ENCODE measurements at regions not wholly inside any gene's neighbourhood (a gene's known extent, or its start where the extent isn't known, plus 50 kb on each side); places are given as distances from the start of the nearest gene placed in this dataset.
"Not testable (repeated sequence)": the region's sequence is repeated elsewhere in the genome, so short reads cannot be mapped to it uniquely, and the experiment has no call there.

GRCh38 chr11:104699981-104700380 is 198.3 kb downstream of the CASP12 start:
- POLR2A ChIA-PET, result no interaction called here
- no peaks in the 10 kb centered on the region for H3K9me3 Mint-ChIP-seq (ENCODE audit: low read depth)
- no peak overlapping the region for H3K27ac Mint-ChIP-seq
- CTCF ChIA-PET, result interaction anchor here (0.5 kb wide), 1 partner anchor 1286 kb away, joined by 3 read pairs; no protein-coding TSS in a partner anchor
- no peaks in the 10 kb centered on the region for H3K36me3 Mint-ChIP-seq (ENCODE audit: low read depth)
- no peak for DNase-seq
- intact Hi-C loops (cut with DNase I, micrococcal nuclease), result loop anchor here in 1 of 2 experiments (10.0 kb wide), 2 partner anchors 215 to 1375 kb away; partner anchors contain the start of genes AASDHPPT and KBTBD3
- H3K4me1 Mint-ChIP-seq, result peaks cover 25% of the 10 kb centered on the region
- no peaks in the 10 kb centered on the region for H3K27me3 Mint-ChIP-seq
- no peak overlapping the region for H3K4me3 Mint-ChIP-seq
- ATAC-seq, result no peak

GRCh38 chr11:104695065-104695463 is 203.2 kb downstream of the CASP12 start:
- ATAC-seq, result no peak

GRCh38 chr11:104694259-104695064 is 203.8 kb downstream of the CASP12 start:
- ATAC-seq, result no peak
- peaks cover 2% of the 10 kb centered on the region for H3K36me3 Mint-ChIP-seq (ENCODE audit: low read depth)
- H3K4me1 Mint-ChIP-seq, result peaks cover 3% of the 10 kb centered on the region
- H3K4me3 Mint-ChIP-seq, result no peak overlapping the region
- peaks cover 5% of the 10 kb centered on the region for H3K9me3 Mint-ChIP-seq (ENCODE audit: low read depth)
- H3K27ac Mint-ChIP-seq, result no peak overlapping the region
- intact Hi-C loops (cut with DNase I, micrococcal nuclease), result no loop called here
- ChIA-PET CTCF (interaction anchor here (0.7 kb wide), 1 partner anchor 20 kb away, joined by 3 read pairs; no protein-coding TSS in a partner anchor), POLR2A (no interaction called here)
- no peak for DNase-seq
- H3K27me3 Mint-ChIP-seq, result no peaks in the 10 kb centered on the region

More at GRCh38 chr11:104695065-104695463, 203.2 kb downstream of the CASP12 start:
- Mint-ChIP-seq H3K27ac (no peak overlapping the region), H3K9me3 (ENCODE audit: low read depth) (peaks cover 5% of the 10 kb centered on the region), H3K27me3 (no peaks in the 10 kb centered on the region), H3K36me3 (ENCODE audit: low read depth) (peaks cover 2% of the 10 kb centered on the region), H3K4me1 (peaks cover 4% of the 10 kb centered on the region), H3K4me3 (no peak overlapping the region)
- ChIA-PET CTCF (no interaction called here), POLR2A (no interaction called here)
- DNase-seq, result no peak
- intact Hi-C loops (cut with DNase I, micrococcal nuclease), result no loop called here

GRCh38 chr11:104692751-104693150 is 205.5 kb downstream of the CASP12 start:
- ChIA-PET POLR2A (no interaction called here), CTCF (no interaction called here)
- peaks cover 10% of the 10 kb centered on the region for H3K4me1 Mint-ChIP-seq
- intact Hi-C loops (cut with DNase I, micrococcal nuclease), result no loop called here
- H3K27me3 Mint-ChIP-seq, result no peaks in the 10 kb centered on the region
- H3K4me3 Mint-ChIP-seq, result no peak overlapping the region
- H3K27ac Mint-ChIP-seq, result no peak overlapping the region
- H3K36me3 Mint-ChIP-seq (ENCODE audit: low read depth), result peaks cover 2% of the 10 kb centered on the region
- DNase-seq, result no peak
- no peak for ATAC-seq
- H3K9me3 Mint-ChIP-seq (ENCODE audit: low read depth), result peaks cover 5% of the 10 kb centered on the region

GRCh38 chr11:104691129-104691528 is 207.1 kb downstream of the CASP12 start:
- peaks cover 13% of the 10 kb centered on the region for H3K4me1 Mint-ChIP-seq
- intact Hi-C loops (cut with DNase I, micrococcal nuclease), result no loop called here
- H3K4me3 Mint-ChIP-seq, result no peak overlapping the region
- POLR2A ChIA-PET, result no interaction called here
- peaks cover 2% of the 10 kb centered on the region for H3K36me3 Mint-ChIP-seq (ENCODE audit: low read depth)
- no peak for ATAC-seq
- CTCF ChIA-PET, result no interaction called here
- peaks cover 5% of the 10 kb centered on the region for H3K9me3 Mint-ChIP-seq (ENCODE audit: low read depth)
- no peak for DNase-seq
- no peaks in the 10 kb centered on the region for H3K27me3 Mint-ChIP-seq
- H3K27ac Mint-ChIP-seq, result no peak overlapping the region

- Mint-ChIP-seq H3K27me3 (no peaks in the 10 kb centered on the region), H3K4me3 (no peak overlapping the region), H3K4me1 (peaks cover 13% of the 10 kb centered on the region), H3K9me3 (ENCODE audit: low read depth) (peaks cover 5% of the 10 kb centered on the region), H3K36me3 (ENCODE audit: low read depth) (peaks cover 2% of the 10 kb centered on the region), H3K27ac (no peak overlapping the region)
- no peak for ATAC-seq
- ChIA-PET POLR2A (no interaction called here), CTCF (no interaction called here)
- no peak for DNase-seq
- intact Hi-C loops (cut with DNase I, micrococcal nuclease), result no loop called here
Measured at GRCh38 chr11:104690241-104690640, 208.0 kb downstream of the CASP12 start.

GRCh38 chr11:104688731-104689130 is 209.5 kb downstream of the CASP12 start:
- Mint-ChIP-seq H3K27me3 (no peaks in the 10 kb centered on the region), H3K36me3 (ENCODE audit: low read depth) (peaks cover 2% of the 10 kb centered on the region), H3K9me3 (ENCODE audit: low read depth) (peaks cover 4% of the 10 kb centered on the region), H3K4me1 (peaks cover 11% of the 10 kb centered on the region), H3K27ac (no peak overlapping the region), H3K4me3 (no peak overlapping the region)
- intact Hi-C loops (cut with DNase I, micrococcal nuclease), result no loop called here
- ChIA-PET CTCF (no interaction called here), POLR2A (no interaction called here)
- DNase-seq (no peak), ATAC-seq (no peak)

GRCh38 chr11:104682206-104682605 is 216.1 kb downstream of the CASP12 start:
- intact Hi-C loops (cut with DNase I, micrococcal nuclease), result no loop called here
- H3K36me3 Mint-ChIP-seq (ENCODE audit: low read depth), result no peaks in the 10 kb centered on the region
- no peak overlapping the region for H3K27ac Mint-ChIP-seq
- peaks cover 3% of the 10 kb centered on the region for H3K9me3 Mint-ChIP-seq (ENCODE audit: low read depth)
- peaks cover 5% of the 10 kb centered on the region for H3K4me1 Mint-ChIP-seq
- ChIA-PET CTCF (no interaction called here), POLR2A (no interaction called here)
- DNase-seq, result no peak
- no peak overlapping the region for H3K4me3 Mint-ChIP-seq
- ATAC-seq, result no peak
- no peaks in the 10 kb centered on the region for H3K27me3 Mint-ChIP-seq

- no peak overlapping the region for H3K27ac Mint-ChIP-seq
- H3K9me3 Mint-ChIP-seq (ENCODE audit: low read depth), result peaks cover 3% of the 10 kb centered on the region
- H3K4me1 Mint-ChIP-seq, result peaks cover 7% of the 10 kb centered on the region
- intact Hi-C loops (cut with DNase I, micrococcal nuclease), result no loop called here
- no peak for DNase-seq
- CTCF ChIA-PET, result no interaction called here
- H3K27me3 Mint-ChIP-seq, result no peaks in the 10 kb centered on the region
- no peaks in the 10 kb centered on the region for H3K36me3 Mint-ChIP-seq (ENCODE audit: low read depth)
- POLR2A ChIA-PET, result no interaction called here
- ATAC-seq, result no peak
- H3K4me3 Mint-ChIP-seq, result no peak overlapping the region
Measured at GRCh38 chr11:104679258-104679657, 219.0 kb downstream of the CASP12 start.

GRCh38 chr11:104678408-104678807 is 219.9 kb downstream of the CASP12 start:
- Mint-ChIP-seq H3K36me3 (ENCODE audit: low read depth) (no peaks in the 10 kb centered on the region), H3K4me1 (peaks cover 7% of the 10 kb centered on the region), H3K4me3 (no peak overlapping the region), H3K9me3 (ENCODE audit: low read depth) (peaks cover 3% of the 10 kb centered on the region), H3K27ac (no peak overlapping the region), H3K27me3 (no peaks in the 10 kb centered on the region)
- DNase-seq, result no peak
- POLR2A ChIA-PET, result no interaction called here
- CTCF ChIA-PET, result no interaction called here
- no peak for ATAC-seq
- intact Hi-C loops (cut with DNase I, micrococcal nuclease), result no loop called here

GRCh38 chr11:104677069-104677468 is 221.2 kb downstream of the CASP12 start:
- DNase-seq; H3K27me3 Mint-ChIP-seq; ATAC-seq; H3K27ac Mint-ChIP-seq; CTCF ChIA-PET; intact Hi-C loops (cut with DNase I, micrococcal nuclease); H3K4me3 Mint-ChIP-seq; H3K36me3 Mint-ChIP-seq (ENCODE audit: low read depth); H3K4me1 Mint-ChIP-seq; H3K9me3 Mint-ChIP-seq (ENCODE audit: low read depth); POLR2A ChIA-PET: not testable (repeated sequence)

- ChIA-PET POLR2A (no interaction called here), CTCF (no interaction called here)
- H3K9me3 Mint-ChIP-seq (ENCODE audit: low read depth), result peaks cover 4% of the 10 kb centered on the region
- H3K27ac Mint-ChIP-seq, result no peak overlapping the region
- H3K4me3 Mint-ChIP-seq, result no peak overlapping the region
- intact Hi-C loops (cut with DNase I, micrococcal nuclease), result no loop called here
- H3K36me3 Mint-ChIP-seq (ENCODE audit: low read depth), result no peaks in the 10 kb centered on the region
- no peak for ATAC-seq
- H3K27me3 Mint-ChIP-seq, result no peaks in the 10 kb centered on the region
- no peak for DNase-seq
- peaks cover 16% of the 10 kb centered on the region for H3K4me1 Mint-ChIP-seq
Measured at GRCh38 chr11:104672897-104673296, 225.4 kb downstream of the CASP12 start.

All from activated CD4-positive, alpha-beta T cell treated with anti-CD3 and anti-CD28 coated beads for 36 hours (primary cell).